Endothelial cell of umbilical vein (primary cell): ENCODE measurements at regions not wholly inside any gene's neighbourhood (a gene's known extent, or its start where the extent isn't known, plus 50 kb on each side); places are given as distances from the start of the nearest gene placed in this dataset.

Experiments used
- EZH2 ChIP-seq: IDR thresholded peaks from 2 replicates; pipeline ENCODE4 v1.6.1; 2012; ENCODE audit warnings: borderline replicate concordance, low read depth, mild to moderate bottlenecking, moderate library complexity, low read length, inconsistent platforms; ENCODE audit not compliant: severe bottlenecking
- FOS ChIP-seq: IDR thresholded peaks from 2 replicates; pipeline ENCODE4 v1.6.1; 2011; ENCODE audit warnings: mild to moderate bottlenecking, low read length, moderate library complexity, borderline replicate concordance; ENCODE audit not compliant: insufficient read depth
- JUN ChIP-seq: IDR thresholded peaks from 2 replicates; pipeline ENCODE4 v1.6.1; 2011; ENCODE audit warnings: borderline replicate concordance, low read depth; ENCODE audit not compliant: insufficient read length, insufficient read depth
- MYC ChIP-seq: IDR thresholded peaks from one replicate; pipeline ENCODE4 v1.6.1; 2011; ENCODE audit warnings: mild to moderate bottlenecking, low read depth, low read length
- POLR2A ChIP-seq: IDR thresholded peaks from 2 replicates; pipeline ENCODE4 v1.6.1; 2012; ENCODE audit warnings: low read depth, mild to moderate bottlenecking, control low read depth, low read length
- POLR2AphosphoS5 ChIP-seq: IDR thresholded peaks from 2 replicates; pipeline ENCODE4 v1.6.1; 2012; ENCODE audit warnings: low read depth, mild to moderate bottlenecking, control low read depth, low read length, moderate library complexity; ENCODE audit not compliant: insufficient read depth
- TF ChIP-seq, protein P1 (sequence below), 2 donors: IDR thresholded peaks; 1 replicate in 1 of 2; 2 replicates in 1 of 2; pipeline ENCODE4 v1.5.1; 2011; ENCODE audit warnings: low read length in 2 of 2, mild to moderate bottlenecking in 2 of 2, moderate library complexity in 2 of 2, control low read depth in 1 of 2, inconsistent platforms in 1 of 2, low read depth in 1 of 2; ENCODE audit not compliant: insufficient read depth in 1 of 2; ENCODE audit errors: extremely low read depth in 1 of 2
- TF ChIP-seq, protein P2 (sequence below): IDR thresholded peaks from 2 replicates; pipeline ENCODE4 v1.6.1; 2011; ENCODE audit not compliant: insufficient read depth, insufficient read length

DNA sequence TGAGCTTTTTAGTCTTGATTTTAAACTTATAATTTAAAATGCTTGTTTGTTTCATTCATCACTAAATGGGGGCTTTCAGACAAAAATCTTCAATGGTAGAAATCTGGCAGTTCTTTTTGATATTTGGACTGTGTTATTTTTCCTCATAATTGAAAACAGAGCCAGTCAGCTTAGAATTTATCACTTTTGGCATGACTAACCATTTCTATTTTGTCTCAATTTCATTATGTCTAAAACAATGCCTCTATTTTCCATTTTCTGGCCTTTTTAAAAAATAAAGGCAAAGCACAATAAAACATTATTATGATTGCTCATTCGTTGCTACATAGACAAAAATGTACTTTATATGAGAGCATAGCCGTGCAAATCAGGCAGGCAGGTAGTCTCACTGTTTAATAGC is 434.5 kb downstream of the XIRP2 start:
- TF ChIP-seq, protein P1, sequence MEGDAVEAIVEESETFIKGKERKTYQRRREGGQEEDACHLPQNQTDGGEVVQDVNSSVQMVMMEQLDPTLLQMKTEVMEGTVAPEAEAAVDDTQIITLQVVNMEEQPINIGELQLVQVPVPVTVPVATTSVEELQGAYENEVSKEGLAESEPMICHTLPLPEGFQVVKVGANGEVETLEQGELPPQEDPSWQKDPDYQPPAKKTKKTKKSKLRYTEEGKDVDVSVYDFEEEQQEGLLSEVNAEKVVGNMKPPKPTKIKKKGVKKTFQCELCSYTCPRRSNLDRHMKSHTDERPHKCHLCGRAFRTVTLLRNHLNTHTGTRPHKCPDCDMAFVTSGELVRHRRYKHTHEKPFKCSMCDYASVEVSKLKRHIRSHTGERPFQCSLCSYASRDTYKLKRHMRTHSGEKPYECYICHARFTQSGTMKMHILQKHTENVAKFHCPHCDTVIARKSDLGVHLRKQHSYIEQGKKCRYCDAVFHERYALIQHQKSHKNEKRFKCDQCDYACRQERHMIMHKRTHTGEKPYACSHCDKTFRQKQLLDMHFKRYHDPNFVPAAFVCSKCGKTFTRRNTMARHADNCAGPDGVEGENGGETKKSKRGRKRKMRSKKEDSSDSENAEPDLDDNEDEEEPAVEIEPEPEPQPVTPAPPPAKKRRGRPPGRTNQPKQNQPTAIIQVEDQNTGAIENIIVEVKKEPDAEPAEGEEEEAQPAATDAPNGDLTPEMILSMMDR (IDR thresholded peaks at IDR 0.05; ENCODE audit: extremely low read depth in 1 of 2, insufficient read depth in 1 of 2, low read depth in 1 of 2, low read length in 2 of 2): no peak
- TF ChIP-seq POLR2A (no peak), EZH2 (no peak), POLR2AphosphoS5 (no peak), JUN (no peak), FOS (no peak), MYC (no peak)
- TF ChIP-seq, protein P2, sequence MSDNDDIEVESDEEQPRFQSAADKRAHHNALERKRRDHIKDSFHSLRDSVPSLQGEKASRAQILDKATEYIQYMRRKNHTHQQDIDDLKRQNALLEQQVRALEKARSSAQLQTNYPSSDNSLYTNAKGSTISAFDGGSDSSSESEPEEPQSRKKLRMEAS: no peak
